Stimulated activated CD4-positive, alpha-beta T cell treated with anti-CD3 and anti-CD28 coated beads, TNF-alpha, amount 100 ng/mL, for 48 hours (primary cell): ENCODE measurements at regions not wholly inside any gene's neighbourhood (a gene's known extent, or its start where the extent isn't known, plus 50 kb on each side); places are given as distances from the start of the nearest gene placed in this dataset.
"Not testable (repeated sequence)": the region's sequence is repeated elsewhere in the genome, so short reads cannot be mapped to it uniquely, and the experiment has no call there.

Experiments used
- DNase-seq, 3 donors: peaks; one replicate each; pipeline ENCODE4 v3.0.0-alpha.2; 2020; ENCODE audit warnings: low read depth in 3 of 3

GRCh38 chr12:107826276-107826675 lies 51.8 kb downstream of the ASCL4 start:
- DNase-seq = no peak

GRCh38 chr12:107829271-107829670 lies 54.8 kb downstream of the ASCL4 start:
- no peak for DNase-seq

- no peak for DNase-seq
Measured at GRCh38 chr12:107832441-107832840, 57.9 kb downstream of the ASCL4 start.

- no peak for DNase-seq
Measured at GRCh38 chr12:107840186-107840585, 65.7 kb downstream of the ASCL4 start.

- no peak for DNase-seq
Measured at GRCh38 chr12:107843351-107844311, 69.1 kb downstream of the ASCL4 start.

GRCh38 chr12:107844312-107844921 lies 69.9 kb downstream of the ASCL4 start:
- DNase-seq = no peak

GRCh38 chr12:107845226-107845979 lies 70.9 kb downstream of the ASCL4 start:
- DNase-seq = no peak

GRCh38 chr12:107845980-107846659 lies 71.6 kb downstream of the ASCL4 start:
- DNase-seq = no peak

- DNase-seq = no peak
Measured at GRCh38 chr12:107847430-107847829, 72.9 kb downstream of the ASCL4 start.

GRCh38 chr12:107847830-107848229 lies 73.3 kb downstream of the ASCL4 start:
- DNase-seq = no peak

GRCh38 chr12:107853479-107853878 lies 79.0 kb downstream of the ASCL4 start:
- DNase-seq = no peak

- DNase-seq = no peak
Measured at GRCh38 chr12:107855471-107855870, 81.0 kb downstream of the ASCL4 start.

GRCh38 chr12:107856096-107856495 lies 81.6 kb downstream of the ASCL4 start:
- no peak for DNase-seq

- DNase-seq = no peak
Measured at GRCh38 chr12:107857191-107857590, 82.7 kb downstream of the ASCL4 start.

GRCh38 chr12:107859367-107859766 lies 84.9 kb downstream of the ASCL4 start:
- DNase-seq = no peak

GRCh38 chr12:107864235-107864634 lies 89.7 kb downstream of the ASCL4 start:
- no peak for DNase-seq

- not testable (repeated sequence) for DNase-seq
Measured at GRCh38 chr12:107864727-107865126, 90.2 kb downstream of the ASCL4 start.

- no peak for DNase-seq
Measured at GRCh38 chr12:107873223-107873622, 98.7 kb downstream of the ASCL4 start.

GRCh38 chr12:107875786-107876185 lies 101.3 kb downstream of the ASCL4 start:
- no peak for DNase-seq

GRCh38 chr12:107884769-107885694 lies 110.5 kb downstream of the ASCL4 start:
- DNase-seq = peak; percentile 4 to 35 (median 18)

GRCh38 chr12:107888789-107889188 lies 114.3 kb downstream of the ASCL4 start:
- no peak for DNase-seq
